ENCODE measurements at regions not wholly inside any gene's neighbourhood (a gene's known extent, or its start where the extent isn't known, plus 50 kb on each side); places are given as distances from the start of the nearest gene placed in this dataset.

DNA sequence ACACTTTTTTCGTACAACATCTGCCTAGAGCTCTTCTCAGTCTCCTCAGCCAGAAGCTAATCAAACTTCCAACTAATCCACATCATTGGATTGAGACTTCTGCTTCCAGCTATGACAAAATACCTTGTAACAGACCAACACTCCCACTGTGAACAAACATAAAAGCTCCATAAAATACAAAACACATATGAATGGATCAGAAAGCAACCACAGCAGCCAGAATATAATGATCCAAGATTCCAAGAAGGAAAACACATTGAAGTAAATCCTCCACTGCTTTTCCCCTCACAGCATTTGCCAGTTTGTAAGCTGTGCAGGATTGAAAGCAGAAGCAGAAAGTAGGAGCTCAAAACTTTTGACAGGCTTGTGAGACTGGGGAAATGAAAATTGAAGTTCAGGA is 863.2 kb downstream of the TUSC7 start:
- DNase-seq (ENCODE audit: low read depth in 3 of 3, low spot score in 2 of 3): no peak

DNA sequence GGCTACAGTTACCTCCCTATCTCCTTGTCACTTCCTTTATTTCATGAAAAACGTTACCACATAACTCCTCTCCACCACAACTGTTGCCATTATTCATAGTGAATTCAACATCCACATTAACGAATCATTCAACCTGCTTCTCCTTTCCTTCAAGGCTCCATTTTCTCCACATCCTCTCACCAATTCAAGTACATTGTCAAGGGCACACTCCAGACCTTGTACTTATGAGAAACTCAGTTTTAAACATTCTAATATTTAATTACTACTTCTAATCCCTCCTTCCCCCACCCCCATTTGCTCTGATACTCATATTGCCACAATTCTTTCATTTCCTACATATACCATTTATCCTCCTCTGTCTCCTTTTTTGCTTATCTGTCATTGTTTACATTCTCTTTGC is 871.2 kb downstream of the TUSC7 start:
- DNase-seq (ENCODE audit: low read depth in 3 of 3, low spot score in 2 of 3): no peak

DNA sequence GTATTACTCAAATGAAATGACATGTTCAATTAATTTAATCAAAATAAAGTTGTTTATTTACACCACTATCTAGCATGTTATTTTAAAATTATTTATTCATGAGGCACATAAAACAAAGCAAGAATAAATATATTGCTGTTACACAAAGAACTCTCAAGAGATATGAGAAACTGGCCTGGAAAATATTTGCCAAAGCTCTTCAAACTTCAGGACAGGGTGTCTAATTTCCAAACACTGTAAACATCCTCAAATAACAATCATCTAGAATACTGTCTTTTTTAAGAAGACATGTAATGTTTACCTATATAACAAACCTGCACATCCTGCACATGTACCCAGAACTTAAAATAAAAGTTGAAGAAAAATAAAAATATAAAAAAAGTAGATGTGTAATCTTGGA is 876.6 kb downstream of the TUSC7 start:
- no peak for DNase-seq (ENCODE audit: low read depth in 3 of 3, low spot score in 2 of 3)

DNA sequence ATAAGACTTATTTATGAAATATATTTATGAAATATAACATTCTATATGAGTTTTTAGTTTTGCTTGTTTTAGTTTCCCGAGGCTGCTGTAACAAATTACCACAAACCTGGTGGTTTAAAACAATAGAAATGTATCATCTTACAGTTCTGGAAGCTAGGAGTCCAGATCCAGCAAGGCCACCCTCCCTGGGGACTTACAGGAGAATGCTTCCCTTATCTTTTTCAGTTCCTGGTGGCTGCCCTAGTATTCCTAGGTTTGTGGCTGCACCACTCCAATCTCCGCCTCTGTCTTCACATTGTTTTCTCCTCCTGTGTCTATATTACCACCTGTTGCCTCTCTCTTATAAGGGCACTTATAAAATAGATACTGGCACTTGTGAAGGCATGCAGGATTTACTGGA is 877.8 kb downstream of the TUSC7 start:
- DNase-seq (ENCODE audit: low read depth in 3 of 3, low spot score in 2 of 3): no peak

DNA sequence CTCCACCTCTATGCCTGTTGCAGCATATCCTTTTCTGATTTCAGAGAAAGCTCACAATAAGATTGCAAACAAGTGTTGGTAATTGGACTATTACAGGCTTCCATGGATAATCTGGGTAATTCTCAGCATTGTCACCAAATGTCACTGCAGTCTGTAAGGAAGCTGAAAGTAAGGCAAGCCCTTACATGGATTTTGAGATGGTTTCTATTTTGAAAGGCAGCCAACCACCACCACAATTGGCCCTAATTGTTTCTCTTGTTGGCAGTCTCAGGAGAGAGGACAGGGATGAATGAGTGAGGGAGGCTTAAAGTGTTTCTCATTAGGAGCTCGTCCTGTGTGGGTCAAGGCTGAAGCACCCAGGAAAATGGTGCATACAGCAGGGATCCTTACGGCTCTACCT is 879.9 kb downstream of the TUSC7 start:
- DNase-seq (ENCODE audit: low read depth in 3 of 3, low spot score in 2 of 3): no peak

DNA sequence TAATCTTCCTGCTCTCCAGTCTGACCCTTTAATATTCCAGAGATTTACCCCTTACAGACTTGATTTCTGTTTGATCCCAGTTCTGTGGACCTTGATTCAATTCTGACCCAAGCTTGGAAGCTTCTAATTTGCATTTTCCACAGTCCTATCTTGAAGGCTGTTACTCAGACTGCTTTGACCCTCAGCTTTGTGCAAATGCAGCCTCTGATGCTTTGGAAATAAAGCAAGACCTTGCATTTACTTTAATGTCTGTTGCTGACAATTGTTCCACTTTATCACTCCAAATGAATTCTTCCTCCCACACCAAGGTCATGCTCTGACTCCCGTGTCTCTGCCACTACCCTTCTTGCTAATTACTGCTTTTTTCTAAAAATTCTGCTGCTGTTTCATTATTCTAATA is 886.0 kb downstream of the TUSC7 start:
- DNase-seq (ENCODE audit: low read depth in 3 of 3, low spot score in 2 of 3): no peak

DNA sequence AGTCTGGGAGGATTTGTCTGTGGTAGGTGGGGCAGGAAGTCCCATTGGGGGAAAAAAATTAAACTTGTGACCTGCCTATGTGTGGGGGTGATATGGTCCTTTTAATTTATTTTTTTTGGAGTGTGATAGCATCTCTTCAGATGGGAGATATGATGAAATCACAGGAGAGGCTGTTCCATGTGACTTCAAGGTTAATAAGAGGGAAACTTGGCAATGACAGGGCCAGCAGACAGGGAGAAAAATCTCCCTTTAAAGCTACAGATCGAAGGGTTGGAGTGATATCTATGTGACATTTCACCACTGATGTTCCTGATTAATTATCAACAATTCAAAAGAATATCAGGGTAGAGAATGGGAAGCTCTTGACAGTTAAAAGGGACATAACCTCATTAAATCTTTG is 886.9 kb downstream of the TUSC7 start:
- DNase-seq (ENCODE audit: low read depth in 3 of 3, low spot score in 2 of 3): no peak

DNA sequence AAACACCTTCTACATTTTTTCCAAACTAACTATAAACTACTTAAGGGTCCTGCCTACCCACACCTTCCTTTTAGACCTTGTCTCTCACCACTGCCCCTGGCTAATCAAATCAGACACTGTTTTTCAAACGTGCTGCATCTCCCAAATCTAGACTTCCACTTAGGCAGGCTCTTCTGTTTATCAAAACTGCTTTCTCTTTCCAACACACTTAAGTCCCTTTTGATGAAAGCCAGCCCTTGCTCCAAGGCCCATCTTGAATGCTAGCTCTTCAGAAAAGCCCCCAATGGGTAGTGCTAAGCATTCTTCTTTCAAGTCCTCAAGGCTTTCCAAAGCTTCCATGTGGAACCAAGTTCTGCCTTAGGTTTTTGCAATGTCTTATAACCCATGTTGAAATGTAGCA is 888.3 kb downstream of the TUSC7 start:
- no peak for DNase-seq (ENCODE audit: low read depth in 3 of 3, low spot score in 2 of 3)

DNA sequence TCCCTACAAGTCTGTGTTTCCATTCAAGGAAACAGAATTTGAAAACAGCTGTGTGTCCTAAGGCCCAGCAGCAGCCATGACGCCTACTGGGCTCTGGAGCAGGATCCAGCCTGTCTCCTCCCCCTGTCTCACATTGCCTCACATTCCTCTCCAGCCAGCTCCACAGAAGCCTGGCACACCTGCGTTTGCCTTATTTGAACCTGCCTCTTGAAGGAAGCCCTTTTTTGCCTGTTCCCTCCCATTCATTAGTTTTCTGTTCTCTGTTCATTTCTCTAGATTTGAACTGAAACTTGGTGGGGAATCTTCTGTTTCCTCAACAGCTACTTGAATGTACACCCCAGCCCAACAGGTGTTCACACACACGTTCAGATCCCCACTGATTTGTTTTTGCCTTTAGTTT is 890.5 kb downstream of the TUSC7 start:
- no peak for DNase-seq (ENCODE audit: low read depth in 3 of 3, low spot score in 2 of 3)

DNA sequence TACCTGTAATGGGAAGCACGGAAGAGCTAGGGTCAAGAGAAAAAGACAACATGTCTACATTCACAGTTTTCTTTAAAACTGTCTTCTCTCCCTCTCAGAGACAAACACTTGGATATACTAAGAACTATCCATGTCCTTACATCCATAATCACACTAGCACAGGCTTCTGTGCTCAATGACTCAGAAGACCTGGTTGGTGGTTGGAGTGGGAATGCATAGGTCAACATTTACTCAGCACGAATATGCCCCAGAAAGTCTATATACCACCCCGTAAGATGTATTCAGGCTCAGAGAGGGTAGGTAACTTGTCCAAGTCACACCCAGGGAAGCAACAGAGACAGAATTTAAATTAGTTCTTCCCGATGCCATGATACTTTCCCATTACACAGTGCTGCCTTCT is 891.1 kb downstream of the TUSC7 start:
- DNase-seq (ENCODE audit: low read depth in 3 of 3, low spot score in 2 of 3): no peak

DNA sequence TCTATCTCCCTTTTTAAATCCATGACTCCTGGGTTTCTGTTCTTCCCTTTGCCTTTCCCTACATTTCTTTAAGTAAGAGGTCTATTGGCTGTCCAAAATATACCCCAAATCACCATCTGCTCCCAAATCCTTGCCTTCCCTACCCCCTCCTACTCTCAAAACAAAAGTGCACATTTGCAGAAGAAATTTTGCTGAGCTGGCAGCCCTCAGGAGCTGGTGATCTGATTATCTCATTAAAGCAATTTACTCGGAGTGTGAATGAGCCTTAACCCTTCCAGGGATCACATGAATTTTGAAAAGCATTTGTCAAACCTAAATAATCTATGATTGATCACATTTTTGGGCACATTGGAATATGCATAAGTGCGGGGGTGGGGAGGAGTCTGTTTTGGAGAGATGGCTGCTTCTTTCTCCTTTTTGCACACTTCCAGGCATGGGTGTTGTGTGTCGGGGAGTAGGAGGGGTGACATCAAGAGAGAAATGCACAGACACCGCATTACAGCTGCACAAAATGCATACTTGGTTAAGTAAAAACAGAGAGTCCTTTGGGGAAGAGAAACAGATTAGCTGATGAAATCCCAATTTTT is 892.6 kb downstream of the TUSC7 start:
- DNase-seq (ENCODE audit: low read depth in 3 of 3, low spot score in 2 of 3): no peak

DNA sequence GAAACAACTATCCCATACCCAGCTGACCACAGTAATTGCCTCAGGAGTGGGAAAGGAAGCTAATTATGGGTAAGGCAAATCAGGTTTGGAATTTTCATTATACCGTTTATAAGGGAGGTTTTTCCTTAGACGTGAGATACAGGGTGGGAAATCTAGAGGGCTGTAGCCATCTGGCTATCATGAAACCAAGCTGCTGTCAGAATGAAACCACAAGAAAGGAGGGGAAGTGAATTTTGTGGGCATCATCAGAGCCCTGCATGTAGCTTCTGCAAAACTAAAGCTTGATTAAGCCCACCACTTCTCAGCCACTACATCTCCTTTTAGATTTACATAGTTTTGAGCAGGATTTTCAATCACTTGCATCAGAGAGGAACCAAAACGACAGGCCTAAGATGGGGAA is 893.5 kb downstream of the TUSC7 start:
- DNase-seq (ENCODE audit: low read depth in 3 of 3, low spot score in 2 of 3): no peak

DNA sequence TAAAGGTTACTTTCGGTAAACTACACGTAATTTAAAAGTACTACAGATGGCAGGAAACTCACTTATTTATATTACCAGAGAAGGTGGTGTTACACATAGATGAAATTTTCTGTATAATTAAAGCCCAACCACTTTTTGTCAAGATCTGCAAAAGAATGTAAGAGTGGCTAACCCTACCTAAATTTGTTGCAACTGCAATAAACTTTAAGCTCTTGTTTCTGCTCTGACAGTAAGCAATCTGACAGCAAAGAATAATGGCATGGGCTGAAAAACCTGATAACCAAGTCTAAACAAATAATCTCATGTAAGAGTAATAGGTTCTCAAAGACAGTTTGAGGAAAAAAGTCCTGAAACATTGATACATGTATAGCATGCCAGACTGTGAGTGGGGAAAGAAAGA is 897.3 kb downstream of the TUSC7 start:
- DNase-seq (ENCODE audit: low read depth in 3 of 3, low spot score in 2 of 3): no peak

DNA sequence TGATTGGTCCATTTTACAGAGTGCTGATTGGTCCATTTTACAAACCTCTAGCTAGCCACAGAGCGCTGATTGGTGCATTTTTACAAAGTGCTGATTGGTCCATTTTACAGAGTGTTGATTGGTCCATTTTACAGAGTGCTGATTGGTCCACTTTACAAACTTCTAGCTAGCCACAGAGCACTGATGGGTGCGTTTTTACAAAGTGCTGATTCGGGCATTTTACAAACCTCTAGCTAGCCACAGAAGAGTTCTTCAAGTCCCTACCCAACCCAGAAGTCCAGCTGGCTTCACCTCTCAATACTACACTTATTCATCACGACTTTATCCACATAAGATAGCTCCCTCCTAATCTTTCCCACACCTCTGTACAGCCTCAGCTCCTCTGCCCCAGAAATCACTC is 899.8 kb downstream of the TUSC7 start:
- DNase-seq (ENCODE audit: low read depth in 3 of 3, low spot score in 2 of 3): no peak

DNA sequence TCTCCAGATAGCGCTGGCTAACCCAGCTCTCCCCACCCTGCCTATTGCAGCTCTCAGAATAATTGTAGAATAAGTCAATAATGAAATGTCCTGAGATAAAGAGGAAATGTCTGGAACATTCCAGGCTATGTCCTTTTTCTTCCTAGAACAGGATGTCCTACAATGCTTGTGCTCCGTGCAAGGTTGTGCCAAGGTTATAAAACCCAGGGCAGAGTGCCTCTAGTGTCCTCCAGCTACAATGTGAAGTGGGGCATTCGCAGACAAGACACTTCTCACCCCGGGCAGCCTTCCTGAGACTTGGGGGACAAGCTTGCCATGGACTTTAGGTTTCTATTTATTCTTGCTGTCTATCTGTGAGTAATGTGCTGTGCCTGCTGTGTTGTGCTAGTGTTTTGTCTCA is 900.6 kb downstream of the TUSC7 start:
- no peak for DNase-seq (ENCODE audit: low read depth in 3 of 3, low spot score in 2 of 3)

DNA sequence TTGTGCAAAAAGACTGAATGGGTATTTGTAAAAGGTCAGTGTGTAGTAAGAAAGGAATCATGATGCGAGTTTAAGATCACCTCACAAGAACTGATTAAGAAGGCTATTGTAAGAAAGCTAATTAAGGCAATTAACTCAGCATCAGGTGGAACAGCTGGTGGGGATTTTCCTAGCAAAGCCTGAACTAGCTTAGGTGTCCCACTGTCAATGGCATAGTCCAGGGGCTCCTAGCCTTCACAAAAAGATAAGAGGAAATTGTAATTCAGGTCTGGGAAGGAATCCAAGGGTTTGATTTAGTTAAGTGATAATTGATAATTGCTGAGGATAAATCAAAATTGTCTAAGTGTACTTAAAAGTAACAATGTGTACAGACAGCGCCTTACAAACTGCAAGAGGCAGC is 901.6 kb downstream of the TUSC7 start:
- no peak for DNase-seq (ENCODE audit: low read depth in 3 of 3, low spot score in 2 of 3)

DNA sequence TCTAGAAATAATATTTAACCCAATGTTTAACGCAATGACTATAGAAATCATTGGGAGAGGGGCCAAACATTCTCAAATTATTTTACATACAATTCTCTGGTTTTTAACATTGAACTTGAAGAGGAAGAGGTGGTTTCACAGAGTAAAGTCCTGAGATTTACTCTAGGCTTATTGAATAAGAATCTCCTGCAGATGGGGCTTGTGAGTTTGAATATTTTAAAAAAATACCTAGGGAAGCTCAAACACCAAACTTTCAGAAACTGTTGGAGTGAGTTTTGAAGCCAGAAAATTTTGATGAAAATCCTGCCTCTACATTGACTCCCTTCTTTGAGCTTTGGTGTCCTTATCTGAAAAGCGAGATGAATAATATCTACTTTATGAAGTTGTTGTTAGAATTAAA is 906.6 kb downstream of the TUSC7 start:
- DNase-seq (ENCODE audit: low read depth in 3 of 3, low spot score in 2 of 3): no peak

DNA sequence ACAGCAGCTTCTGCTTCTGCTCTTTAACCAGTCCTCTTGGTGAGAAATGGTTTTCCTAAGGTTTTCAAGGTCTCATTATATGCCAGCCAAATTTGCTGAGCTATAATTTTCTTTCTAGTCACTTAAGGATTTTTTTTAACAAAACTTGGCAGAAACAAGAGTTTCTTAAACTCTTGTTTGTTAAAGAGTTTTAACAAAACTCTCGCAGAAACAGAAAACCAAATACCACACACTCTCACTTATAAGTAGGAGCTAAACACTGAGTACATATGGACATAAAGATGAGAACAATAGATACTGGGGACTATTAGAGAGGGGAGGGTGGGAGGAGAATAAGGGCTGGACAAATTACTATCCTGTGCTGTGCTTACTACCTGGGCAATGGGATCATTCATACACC is 908.3 kb downstream of the TUSC7 start:
- DNase-seq (ENCODE audit: low read depth in 3 of 3, low spot score in 2 of 3): no peak

DNA sequence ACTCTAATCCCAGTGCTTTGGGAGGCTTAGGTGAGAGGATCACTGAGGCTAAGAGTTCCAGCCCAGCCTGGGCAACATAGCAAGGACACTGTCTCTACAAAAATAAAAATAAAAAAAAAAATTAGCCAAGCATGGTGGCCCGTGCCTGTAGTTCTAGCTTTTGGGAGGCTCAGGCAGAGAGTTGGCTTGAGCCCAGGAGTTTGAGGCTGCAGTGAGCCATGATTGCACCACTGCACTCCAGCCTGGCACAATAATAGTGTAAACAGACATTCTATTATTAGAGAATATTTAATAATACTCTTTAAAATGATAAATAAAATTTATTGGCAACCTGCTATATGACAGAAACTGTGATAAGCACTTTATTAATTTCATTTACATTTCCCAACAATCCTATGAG is 908.9 kb downstream of the TUSC7 start:
- DNase-seq (ENCODE audit: low read depth in 3 of 3, low spot score in 2 of 3): no peak

DNA sequence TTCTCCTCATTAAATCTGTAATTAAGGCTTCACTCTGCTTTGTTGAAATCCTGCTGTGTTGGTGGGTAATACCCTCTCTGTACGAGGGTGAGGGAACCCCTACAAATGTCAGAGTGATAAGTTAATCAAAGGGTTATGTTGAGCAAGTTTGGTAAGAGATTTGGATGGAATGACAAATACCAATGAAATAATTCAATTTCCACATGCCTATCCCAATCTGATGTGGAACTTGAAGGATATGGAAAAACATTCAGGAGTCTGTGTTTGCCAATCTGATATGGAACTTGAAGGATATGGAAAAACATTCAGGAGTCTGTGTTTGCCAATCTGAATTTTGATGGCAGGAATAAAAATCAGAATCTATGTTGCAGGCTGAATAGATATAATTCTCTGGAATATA is 910.2 kb downstream of the TUSC7 start:
- DNase-seq (ENCODE audit: low read depth in 3 of 3, low spot score in 2 of 3): no peak

DNA sequence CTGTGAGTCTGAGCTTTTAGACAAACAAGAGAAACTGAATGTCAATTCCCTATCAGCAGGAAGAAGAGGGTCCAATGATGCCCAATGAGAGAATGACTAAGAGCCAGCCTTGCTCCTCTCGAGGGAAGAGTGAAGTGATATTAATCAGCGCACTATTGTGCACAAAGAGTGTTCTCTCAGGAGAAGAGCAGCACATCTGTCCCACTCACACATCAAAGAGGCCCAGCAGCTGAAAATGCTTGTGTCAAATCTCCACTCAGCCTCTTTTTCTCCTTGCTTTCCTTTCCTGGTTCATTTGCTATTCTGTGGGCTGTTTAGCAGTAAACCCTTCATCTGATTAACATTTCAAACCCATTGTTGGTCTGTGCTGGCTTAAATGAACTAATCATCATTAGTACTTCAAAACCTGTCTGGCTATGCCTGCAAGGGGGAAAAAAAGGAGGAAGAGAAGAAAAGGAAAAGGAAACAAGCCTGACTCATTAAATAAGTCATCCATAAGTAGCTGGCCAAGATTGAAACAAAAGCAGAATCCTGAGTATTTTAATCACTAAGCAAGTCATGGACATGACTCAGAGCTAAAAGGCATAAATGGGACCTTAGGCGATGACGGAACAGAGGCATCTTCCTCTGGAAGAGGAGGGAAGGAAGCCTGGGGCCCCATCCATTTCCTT is 912.7 kb downstream of the TUSC7 start:
- DNase-seq (ENCODE audit: low read depth in 3 of 3, low spot score in 2 of 3): no peak

DNA sequence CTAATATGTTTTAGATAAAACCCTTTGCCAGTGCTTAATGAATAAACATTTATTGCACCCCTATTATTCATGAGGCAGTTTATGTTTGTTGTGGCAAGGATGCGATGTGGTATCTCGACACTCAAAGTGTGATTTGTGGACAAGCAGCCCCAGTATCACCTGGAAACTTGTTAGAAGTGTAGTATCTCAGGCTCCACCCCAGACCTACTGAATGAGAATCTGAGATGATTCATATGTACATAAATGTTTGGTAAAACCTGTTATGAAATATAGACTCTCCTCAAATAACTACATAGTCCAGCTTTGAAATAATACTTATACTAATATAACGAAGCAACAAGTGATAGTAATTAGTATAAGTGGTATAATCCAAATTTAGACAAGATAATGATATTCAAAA is 914.8 kb downstream of the TUSC7 start:
- no peak for DNase-seq (ENCODE audit: low read depth in 3 of 3, low spot score in 2 of 3)

DNA sequence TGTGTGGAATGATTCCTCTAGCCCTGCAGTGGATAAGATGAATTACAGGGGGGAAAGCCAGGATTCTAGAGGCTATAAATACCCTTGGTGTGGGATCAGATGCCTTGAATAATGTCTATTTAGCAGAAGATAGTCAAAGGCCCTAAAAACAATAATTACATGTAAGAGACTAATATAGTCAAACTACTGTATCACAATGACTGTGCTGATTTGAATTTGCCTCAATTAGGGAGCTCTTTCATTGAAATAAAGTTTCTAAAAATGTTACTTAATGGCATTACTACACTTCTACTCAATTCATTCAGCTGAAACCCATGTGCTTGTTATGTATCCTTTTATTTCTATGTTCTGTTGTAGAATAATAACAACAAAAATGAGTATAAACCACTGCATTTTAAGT is 915.6 kb downstream of the TUSC7 start:
- no peak for DNase-seq (ENCODE audit: low read depth in 3 of 3, low spot score in 2 of 3)

Measured in right renal cortex interstitium (tissue), 3 donors.